Stimulated activated CD8-positive, alpha-beta memory T cell treated with anti-CD3 and anti-CD28 coated beads, Interleukin-2, amount 100 ng/mL, for 1 hour (primary cell): ENCODE measurements at regions not wholly inside any gene's neighbourhood (a gene's known extent, or its start where the extent isn't known, plus 50 kb on each side); places are given as distances from the start of the nearest gene placed in this dataset.

ENCODE experiments used
- DNase-seq, 2 donors: peaks; one replicate each; pipeline ENCODE4 v3.0.0-alpha.2; 2020; ENCODE audit warnings: low read depth in 2 of 2

DNA sequence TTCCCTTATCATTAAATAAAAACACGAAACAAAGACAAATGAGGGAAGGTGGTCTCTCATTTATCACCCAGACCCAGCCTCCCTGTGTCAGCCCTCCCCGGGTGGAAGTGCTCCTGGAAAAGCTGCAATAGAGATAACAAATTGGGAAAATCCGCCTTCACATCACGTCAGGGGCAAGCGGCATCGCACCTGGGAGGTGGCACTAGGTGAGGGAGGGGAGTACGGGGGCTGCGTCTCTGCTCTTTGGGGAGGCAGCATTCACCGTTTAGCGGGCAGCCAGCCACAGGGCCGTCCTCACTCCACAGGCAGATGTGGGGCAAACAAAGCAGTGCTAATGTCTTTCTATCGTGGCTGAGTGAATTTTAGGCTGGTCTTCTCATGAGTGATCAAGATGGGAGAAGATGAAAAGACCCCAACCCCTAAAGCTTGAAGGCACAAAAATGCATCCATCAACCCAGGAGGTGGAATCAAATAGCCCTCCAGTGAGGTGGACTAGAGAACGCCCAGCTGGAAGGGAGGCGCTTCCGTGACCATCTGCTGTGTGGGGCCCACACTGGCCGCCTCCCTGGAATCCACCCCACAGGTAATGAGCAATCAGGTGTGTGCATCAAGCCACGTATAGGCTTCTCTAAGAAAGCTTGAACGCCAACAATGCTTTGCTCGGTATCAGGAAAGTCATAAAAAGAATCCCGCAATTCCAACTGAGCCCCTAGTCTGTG, 629.5 kb downstream of the BRD1 start:
- no peak for DNase-seq

DNA sequence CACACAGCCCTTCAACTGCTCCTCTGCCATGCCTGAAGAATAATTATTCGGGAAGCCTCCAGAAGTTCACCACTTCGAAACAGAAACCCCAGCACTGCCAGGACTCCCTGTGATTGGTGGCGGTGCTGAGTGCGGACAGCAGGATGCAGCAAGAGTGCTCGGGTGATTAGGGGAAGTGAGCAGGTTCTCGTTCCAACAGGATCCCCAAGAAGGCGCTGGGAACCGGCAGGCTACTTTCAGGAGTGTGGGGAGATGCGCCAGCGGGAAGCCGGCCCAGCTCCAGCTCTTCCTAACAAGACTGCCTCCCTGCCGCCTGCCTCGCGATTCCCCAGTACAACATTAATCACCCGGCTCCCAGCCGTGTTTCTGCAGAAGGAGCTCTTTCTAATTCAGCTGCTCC, 630.2 kb downstream of the BRD1 start:
- DNase-seq = no peak

GRCh38 chr22:49196046-49196511, 631.6 kb downstream of the BRD1 start:
- no peak for DNase-seq

DNA sequence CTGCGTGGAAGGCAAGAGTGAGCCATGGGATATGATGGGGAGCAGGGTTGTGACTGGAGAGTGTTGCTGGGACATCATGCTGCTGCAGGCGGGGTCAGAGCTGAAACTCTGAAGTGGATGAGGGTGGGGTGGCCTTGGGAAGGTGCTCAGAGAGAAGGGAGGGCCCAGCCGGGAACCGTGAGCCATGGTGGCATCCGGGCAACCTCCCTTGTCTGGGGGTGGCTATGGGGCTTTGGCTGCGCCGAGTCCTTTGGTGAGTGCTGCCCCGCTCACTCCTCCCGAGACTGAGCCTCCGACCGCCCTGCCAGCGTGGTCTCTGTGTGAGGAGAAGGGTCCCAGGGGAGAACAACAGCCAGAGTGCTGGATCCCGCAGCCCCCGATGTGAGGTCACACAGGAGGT, 632.0 kb downstream of the BRD1 start:
- DNase-seq = no peak

DNA sequence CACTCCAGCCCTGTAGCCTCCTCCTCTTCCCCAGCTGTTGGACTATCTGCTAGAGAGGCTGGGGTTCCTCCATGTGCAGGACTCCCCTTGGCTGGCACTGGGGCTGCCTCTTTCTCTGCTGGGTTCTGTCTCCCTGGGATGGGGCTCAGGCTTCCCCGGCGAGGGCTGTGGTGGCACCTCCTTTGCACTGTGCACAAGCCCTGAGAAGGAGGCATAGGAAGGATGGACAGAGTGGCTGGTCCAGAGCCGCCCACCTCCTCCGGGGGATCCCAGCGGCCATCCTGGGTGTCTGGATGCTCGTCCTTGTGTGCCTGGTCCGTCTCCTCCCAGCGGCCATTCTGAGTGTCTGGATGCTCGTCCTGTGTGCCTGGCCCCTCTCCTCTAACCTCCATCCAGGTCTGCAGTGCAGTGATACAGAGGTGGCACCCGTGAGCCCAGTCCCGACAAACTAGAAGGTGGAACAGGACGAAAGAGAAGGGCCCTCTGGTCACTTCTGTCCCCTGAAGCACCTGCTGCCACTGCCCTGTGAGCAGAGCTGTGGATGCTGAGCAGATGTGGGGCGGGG, 633.7 kb downstream of the BRD1 start:
- DNase-seq = no peak

DNA sequence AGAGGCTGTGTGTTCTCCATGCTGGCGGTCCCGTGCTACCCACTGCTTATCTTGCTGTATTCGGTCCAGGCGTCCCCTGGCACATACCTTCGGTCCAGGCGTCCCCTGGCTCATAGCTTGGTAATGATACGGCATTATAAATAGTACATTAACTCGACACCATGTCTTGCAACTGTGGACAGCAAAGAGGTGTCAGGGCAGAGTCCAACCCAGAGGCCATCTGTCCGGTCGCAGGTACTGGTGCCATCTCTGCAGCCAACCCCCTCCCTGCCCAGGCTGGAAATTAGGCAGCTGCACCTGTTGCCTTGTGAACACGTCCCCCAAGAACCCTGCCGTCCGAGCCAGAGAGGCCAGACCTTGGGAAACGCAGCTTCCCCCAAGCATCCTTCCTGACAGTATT, 634.3 kb downstream of the BRD1 start:
- DNase-seq = no peak

DNA sequence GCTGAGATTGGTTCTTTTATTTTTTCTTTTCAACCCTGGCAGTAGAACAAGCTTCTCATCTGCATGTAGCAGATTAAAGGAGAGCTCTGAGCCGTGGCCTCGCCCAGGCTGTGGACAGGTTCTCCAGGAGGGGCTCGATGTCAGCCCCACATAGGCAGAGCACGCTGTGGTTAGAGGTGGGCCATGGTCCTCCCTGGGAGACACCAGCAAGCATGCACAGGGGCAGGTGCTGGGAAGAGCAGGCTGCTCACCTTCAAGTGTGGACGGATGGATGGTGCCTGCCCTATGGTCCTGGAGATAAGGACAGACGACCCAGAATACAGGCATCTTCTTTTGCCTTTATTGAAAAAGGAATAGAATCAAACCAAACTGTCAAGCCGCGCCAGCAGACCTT, 634.8 kb downstream of the BRD1 start:
- DNase-seq = no peak

- no peak for DNase-seq
Measured at GRCh38 chr22:49192180-49192856, 635.4 kb downstream of the BRD1 start.

- no peak for DNase-seq
Measured at GRCh38 chr22:49191506-49191980, 636.1 kb downstream of the BRD1 start.

DNA sequence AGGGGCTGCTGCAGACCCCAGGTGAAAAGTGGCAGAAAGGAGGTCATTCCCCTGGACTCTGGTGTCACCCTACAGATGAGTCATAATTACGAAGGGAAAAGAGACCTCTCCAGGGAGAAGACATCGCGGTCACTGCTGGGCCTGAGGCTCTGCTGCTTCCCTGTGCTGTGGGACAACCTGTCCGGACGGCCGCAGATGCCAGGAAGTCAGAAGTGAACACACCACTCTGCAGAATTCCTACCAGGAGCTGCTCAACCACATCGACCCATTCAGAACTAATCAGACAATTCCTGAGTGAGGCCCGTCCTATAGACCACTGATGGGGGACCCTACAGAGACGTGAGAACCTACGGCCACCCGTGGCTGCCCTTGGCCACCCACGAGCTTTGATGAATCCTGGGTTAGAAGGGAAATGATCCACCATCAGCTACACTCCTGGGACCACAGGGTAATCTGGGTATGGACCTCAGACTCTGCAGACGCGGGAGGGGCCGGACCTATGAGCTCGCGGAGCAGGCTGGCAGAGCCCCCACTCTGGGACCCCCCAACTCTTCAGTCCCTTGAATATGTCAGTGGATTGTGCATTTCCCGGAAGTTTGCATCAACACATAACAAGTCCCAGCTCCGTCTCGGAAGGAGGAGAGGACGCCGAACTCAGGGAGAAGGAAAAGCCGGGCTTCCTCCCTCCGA, 636.7 kb downstream of the BRD1 start:
- no peak for DNase-seq

DNA sequence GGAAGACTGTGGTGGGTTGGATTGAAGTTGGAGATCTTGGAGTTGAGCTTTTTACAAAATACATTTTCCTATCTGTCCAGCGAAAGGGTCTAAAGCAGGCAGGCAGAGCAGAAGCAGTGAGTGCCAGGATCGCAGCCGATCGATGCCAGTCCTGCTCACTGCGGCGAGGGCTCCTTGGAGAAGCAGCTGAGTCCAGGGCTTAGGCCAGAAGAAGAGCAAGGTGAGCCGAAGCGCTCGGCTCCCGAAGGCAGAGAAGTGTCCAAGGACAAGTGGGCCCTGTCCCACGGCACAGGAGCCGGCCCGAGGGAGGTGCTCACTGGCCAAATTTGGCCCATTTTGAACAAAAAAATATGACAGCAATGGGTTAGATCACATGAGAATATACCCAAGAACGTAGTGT, 637.8 kb downstream of the BRD1 start:
- no peak for DNase-seq

DNA sequence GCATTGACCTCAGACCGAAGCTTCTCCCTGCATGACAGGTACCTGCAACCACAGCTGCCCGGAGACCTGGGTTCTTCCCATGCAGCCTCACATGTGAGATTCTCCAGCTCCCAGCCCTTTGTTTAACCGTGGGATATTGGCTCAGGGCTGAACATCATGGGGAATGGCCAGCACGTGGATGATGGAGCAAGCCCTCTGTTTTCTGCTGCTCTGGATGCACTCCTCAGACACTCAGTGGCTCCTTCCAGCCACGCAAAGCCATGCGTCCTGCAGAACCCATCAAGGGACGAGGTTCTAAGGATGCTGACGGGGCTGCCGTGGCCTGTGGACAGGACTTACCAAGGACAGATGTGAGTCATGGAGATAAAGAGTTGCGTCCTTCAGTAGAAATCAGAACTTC, 639.1 kb downstream of the BRD1 start:
- DNase-seq = no peak

- DNase-seq = no peak
Measured at GRCh38 chr22:49188091-49188490, 639.6 kb downstream of the BRD1 start.

DNA sequence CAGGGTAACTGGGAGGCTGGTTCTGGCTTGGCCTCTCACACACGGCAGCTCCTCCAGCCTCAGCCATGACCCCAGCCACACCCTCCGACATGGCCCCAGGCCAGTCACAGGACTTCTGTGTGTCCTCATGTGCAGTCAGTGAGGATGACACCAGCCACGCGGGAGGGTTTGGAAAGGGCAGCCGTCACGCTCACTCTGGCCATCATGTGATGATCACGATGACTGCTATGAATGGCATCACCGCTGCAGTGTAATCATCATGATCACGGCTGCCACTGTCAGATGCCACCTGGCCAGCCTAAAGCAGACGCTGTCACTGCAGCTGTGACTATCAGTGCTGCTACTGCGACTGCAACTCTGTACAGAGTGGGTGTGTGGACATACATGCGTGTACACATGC, 640.9 kb downstream of the BRD1 start:
- no peak for DNase-seq

- no peak for DNase-seq
Measured at GRCh38 chr22:49186293-49186692, 641.4 kb downstream of the BRD1 start.

GRCh38 chr22:49185312-49185969, 642.2 kb downstream of the BRD1 start:
- no peak for DNase-seq

- no peak for DNase-seq
Measured at GRCh38 chr22:49184736-49185135, 642.9 kb downstream of the BRD1 start.

DNA sequence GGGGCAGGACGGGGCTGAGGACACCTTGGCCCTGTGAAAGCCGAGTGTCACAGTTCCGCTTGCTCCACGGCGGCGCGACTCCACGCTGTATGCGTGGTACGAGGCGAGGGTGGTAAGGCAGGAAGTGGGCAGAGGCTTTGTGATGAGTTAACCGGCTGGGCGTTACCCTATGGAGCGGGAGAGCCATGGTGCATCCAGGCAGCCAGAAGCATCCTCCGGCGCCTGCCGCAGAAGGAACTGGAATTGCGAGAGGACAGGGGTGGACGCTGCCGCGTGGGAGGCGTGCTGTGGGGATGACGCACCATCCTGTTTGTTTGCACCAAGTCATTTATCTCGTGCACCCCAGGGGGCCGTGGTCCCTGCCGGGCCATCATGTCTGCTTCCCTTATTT, 643.9 kb downstream of the BRD1 start:
- DNase-seq = no peak

GRCh38 chr22:49183208-49183825, 644.4 kb downstream of the BRD1 start:
- no peak for DNase-seq

DNA sequence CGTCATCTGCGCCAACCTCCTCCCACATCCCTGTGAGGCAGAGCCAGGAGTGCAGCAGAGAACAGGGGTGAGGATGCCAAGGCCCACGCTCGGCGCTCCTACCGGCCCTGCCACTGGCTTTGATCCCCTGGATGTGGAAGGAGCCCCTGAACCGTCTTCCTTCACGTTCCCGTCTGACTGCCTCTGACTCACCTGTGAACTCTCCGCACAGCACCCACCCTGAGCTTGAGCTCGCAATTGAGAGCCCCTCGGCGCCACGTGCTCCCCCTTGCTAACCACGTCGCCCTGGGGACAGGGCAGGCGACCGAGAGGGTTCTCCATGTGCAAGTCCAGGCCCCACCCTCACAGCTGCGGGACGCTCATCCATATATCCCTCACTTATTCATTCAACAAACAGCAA, 645.3 kb downstream of the BRD1 start:
- DNase-seq = no peak

DNA sequence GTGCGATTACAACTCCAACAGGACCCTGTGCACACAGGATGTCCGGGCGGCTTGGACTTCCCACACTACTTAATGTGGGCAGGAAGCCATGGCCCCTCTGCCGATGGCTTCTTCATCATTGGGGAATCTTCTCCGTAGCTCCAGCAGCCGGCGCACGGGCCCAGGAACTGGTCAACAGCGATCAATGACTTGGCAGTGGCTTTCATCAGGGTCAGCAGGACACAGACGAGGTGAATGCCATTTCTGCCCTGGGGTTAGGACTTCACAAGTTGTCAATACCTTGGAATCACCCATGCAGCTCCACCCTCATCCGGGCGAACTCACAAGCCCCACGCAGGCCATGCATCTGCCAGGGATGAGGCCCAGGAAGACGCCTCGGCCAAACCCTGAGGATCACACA, 645.7 kb downstream of the BRD1 start:
- no peak for DNase-seq

- no peak for DNase-seq
Measured at GRCh38 chr22:49181431-49181830, 646.2 kb downstream of the BRD1 start.
